A549 (cell line): ENCODE measurements at regions not wholly inside any gene's neighbourhood (a gene's known extent, or its start where the extent isn't known, plus 50 kb on each side); places are given as distances from the start of the nearest gene placed in this dataset.

ENCODE experiments used
- CEBPB ChIP-seq, 2 experiments: fragments of >200 bp in 1 of 2; sonication (Bioruptor Twin) in 1 of 2; formaldehyde crosslinking in 1 of 2; IDR thresholded peaks; 2 replicates each; pipeline ENCODE4 v1.6.1; 2012 to 2016
- EP300 ChIP-seq, 2 experiments: fragments of >200 bp; sonication (Bioruptor Twin); formaldehyde crosslinking; IDR thresholded peaks; 2 replicates in 1 of 2; 3 replicates in 1 of 2; pipeline ENCODE4 v1.6.1; 2016 to 2017
- FOSL2 ChIP-seq, 2 experiments: fragments of 450-650 bp in 1 of 2; fragments of >200 bp in 1 of 2; sonication (Bioruptor Twin) in 1 of 2; formaldehyde crosslinking; IDR thresholded peaks; 2 replicates each; pipeline versions ENCODE4 v1.5.0 to v1.6.1; 2016 to 2020; ENCODE audit warnings: mild to moderate bottlenecking in 1 of 2, moderate library complexity in 1 of 2
- MAFK ChIP-seq: fragments of 450-650 bp; IDR thresholded peaks from 2 replicates; pipeline ENCODE4 v1.6.1; 2014; ENCODE audit not compliant: partially characterized antibody
- PHF8 ChIP-seq: fragments of 200-600 bp; sonication (generic); IDR thresholded peaks from 2 replicates; pipeline ENCODE4 v1.6.1; 2016; ENCODE audit warnings: low read depth, mild to moderate bottlenecking, antibody characterized with exemption, moderate library complexity, borderline replicate concordance
- POLR2A ChIP-seq: IDR thresholded peaks from 2 replicates; pipeline ENCODE4 v1.6.1; 2012; ENCODE audit warnings: mild to moderate bottlenecking, low read length
- ZFP36 ChIP-seq: fragments of 450-650 bp; IDR thresholded peaks from 2 replicates; pipeline ENCODE4 v1.6.1; 2014; ENCODE audit warnings: borderline replicate concordance; ENCODE audit not compliant: partially characterized antibody
- ZNF302 ChIP-seq: fragments of 250-450 bp; sonication (Bioruptor Pico); IDR thresholded peaks from 2 replicates; pipeline ENCODE4 v1.9.0; 2021; ENCODE audit warnings: inconsistent platforms, mild to moderate bottlenecking, moderate library complexity
- TF ChIP-seq, protein P1 (sequence below): fragments of >200 bp; sonication (Bioruptor Twin); formaldehyde crosslinking; IDR thresholded peaks from 3 replicates; pipeline ENCODE4 v1.5.1; 2016

DNA sequence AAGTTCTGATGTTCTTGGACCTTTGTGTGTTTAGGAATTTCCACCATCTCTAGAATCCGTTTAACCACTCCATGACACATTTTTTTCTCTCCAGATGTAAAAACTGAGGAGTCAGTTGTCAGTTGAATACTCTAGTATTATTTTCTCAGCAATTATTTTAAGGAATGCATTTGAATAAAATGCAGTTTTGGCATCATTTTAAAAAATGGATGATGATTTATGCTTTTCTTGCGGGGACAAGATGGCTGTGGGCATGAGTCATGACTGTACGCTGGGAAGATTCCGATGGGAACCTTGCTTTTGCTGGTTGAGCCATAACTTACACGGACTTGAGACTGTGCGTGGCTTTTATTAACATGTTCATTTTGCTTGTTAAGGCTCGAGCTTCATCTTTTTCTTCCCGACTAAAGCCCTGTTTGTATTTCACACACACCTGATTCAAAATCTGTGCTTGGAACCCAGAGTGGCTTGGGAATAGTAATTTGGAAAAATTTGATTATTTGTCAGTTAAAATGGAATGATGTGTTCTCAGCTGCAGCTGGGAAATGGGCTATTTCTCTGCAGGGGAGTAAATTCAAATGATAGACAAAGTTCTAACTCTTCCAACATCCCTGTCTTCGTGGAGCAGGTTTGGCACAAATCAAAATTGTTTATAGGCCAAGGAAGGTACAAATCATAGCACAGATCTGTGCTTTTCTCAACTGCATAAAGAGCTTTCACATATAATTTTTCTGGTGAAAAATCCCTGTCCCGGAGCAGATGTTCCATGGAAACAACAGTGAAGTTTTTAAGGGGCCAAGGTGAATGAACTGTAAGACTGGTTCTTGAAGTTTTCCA is 470.5 kb upstream of the JAG1 start:
- TF ChIP-seq ZNF302 (CRISPR knock-in tag) (no peak), POLR2A (no peak), CEBPB (IDR thresholded peaks at IDR 0.05) (no peak), FOSL2 (IDR thresholded peaks at IDR 0.05) (no peak), FOSL2 (CRISPR knock-in tag; IDR thresholded peaks at IDR 0.05) (no peak), EP300 (IDR thresholded peaks at IDR 0.05) (no peak), ZFP36 (no peak), MAFK (no peak), PHF8 (no peak)
- TF ChIP-seq, protein P1, sequence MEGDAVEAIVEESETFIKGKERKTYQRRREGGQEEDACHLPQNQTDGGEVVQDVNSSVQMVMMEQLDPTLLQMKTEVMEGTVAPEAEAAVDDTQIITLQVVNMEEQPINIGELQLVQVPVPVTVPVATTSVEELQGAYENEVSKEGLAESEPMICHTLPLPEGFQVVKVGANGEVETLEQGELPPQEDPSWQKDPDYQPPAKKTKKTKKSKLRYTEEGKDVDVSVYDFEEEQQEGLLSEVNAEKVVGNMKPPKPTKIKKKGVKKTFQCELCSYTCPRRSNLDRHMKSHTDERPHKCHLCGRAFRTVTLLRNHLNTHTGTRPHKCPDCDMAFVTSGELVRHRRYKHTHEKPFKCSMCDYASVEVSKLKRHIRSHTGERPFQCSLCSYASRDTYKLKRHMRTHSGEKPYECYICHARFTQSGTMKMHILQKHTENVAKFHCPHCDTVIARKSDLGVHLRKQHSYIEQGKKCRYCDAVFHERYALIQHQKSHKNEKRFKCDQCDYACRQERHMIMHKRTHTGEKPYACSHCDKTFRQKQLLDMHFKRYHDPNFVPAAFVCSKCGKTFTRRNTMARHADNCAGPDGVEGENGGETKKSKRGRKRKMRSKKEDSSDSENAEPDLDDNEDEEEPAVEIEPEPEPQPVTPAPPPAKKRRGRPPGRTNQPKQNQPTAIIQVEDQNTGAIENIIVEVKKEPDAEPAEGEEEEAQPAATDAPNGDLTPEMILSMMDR = no peak
